Prostate gland (tissue), 2 donors: ENCODE measurements at regions not wholly inside any gene's neighbourhood (a gene's known extent, or its start where the extent isn't known, plus 50 kb on each side); places are given as distances from the start of the nearest gene placed in this dataset.
"Not testable (repeated sequence)": the region's sequence is repeated elsewhere in the genome, so short reads cannot be mapped to it uniquely, and the experiment has no call there.

Experiments used
- POLR2A ChIP-seq: fragments of 450-650 bp; IDR thresholded peaks from one replicate; pipeline ENCODE4 v1.6.1; 2016; ENCODE audit warnings: antibody characterized with exemption, mild to moderate bottlenecking
- TF ChIP-seq, protein P1 (sequence below), 4 experiments: fragments of 200-600 bp in 2 of 4; fragments of 450-650 bp in 2 of 4; sonication (generic) in 2 of 4; IDR thresholded peaks; 1 replicate in 3 of 4; 2 replicates in 1 of 4; pipeline ENCODE4 v1.5.1; 2016 to 2019; ENCODE audit warnings: antibody characterized with exemption in 4 of 4, mild to moderate bottlenecking in 2 of 4, moderate library complexity in 2 of 4

DNA sequence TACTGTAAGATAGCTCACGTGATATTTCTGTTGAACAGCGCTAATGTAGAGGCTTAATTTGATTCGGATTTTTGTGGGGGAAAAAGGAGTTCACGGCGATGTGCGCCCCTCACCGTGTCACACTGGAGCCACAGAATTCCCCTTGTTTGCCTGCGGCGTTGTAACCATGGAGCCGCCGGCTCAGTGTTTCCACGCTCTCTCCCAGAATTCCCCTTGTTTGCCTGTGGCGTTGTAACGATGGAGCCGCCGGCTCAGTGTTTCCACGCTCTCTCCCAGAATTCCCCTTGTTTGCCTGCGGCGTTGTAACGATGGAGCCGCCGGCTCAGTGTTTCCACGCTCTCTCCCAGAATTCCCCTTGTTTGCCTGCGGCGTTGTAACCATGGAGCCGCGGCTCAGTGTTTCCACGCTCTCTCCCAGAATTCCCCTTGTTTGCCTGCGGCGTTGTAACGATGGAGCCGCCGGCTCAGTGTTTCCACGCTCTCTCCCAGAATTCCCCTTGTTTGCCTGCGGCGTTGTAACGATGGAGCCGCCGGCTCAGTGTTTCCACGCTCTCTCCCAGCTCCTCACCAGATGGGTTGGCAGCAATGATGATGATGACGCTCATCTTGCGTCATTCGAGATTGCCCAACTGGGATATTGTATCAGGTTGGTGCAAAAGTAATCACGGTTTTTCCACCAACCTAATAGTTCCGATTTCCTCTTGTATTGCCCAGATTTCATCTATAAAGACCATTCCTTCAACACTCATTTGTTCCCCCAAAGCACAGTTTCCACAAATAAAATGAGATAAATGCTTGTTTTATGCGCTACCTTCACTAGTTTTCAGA, 228.6 kb downstream of the KLF6 start:
- TF ChIP-seq POLR2A: not testable (repeated sequence)
- TF ChIP-seq, protein P1, sequence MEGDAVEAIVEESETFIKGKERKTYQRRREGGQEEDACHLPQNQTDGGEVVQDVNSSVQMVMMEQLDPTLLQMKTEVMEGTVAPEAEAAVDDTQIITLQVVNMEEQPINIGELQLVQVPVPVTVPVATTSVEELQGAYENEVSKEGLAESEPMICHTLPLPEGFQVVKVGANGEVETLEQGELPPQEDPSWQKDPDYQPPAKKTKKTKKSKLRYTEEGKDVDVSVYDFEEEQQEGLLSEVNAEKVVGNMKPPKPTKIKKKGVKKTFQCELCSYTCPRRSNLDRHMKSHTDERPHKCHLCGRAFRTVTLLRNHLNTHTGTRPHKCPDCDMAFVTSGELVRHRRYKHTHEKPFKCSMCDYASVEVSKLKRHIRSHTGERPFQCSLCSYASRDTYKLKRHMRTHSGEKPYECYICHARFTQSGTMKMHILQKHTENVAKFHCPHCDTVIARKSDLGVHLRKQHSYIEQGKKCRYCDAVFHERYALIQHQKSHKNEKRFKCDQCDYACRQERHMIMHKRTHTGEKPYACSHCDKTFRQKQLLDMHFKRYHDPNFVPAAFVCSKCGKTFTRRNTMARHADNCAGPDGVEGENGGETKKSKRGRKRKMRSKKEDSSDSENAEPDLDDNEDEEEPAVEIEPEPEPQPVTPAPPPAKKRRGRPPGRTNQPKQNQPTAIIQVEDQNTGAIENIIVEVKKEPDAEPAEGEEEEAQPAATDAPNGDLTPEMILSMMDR (IDR thresholded peaks at IDR 0.05): not testable (repeated sequence)
